ENCODE measurements at regions not wholly inside any gene's neighbourhood (a gene's known extent, or its start where the extent isn't known, plus 50 kb on each side); places are given as distances from the start of the nearest gene placed in this dataset.
"Not testable (repeated sequence)": the region's sequence is repeated elsewhere in the genome, so short reads cannot be mapped to it uniquely, and the experiment has no call there.

DNA sequence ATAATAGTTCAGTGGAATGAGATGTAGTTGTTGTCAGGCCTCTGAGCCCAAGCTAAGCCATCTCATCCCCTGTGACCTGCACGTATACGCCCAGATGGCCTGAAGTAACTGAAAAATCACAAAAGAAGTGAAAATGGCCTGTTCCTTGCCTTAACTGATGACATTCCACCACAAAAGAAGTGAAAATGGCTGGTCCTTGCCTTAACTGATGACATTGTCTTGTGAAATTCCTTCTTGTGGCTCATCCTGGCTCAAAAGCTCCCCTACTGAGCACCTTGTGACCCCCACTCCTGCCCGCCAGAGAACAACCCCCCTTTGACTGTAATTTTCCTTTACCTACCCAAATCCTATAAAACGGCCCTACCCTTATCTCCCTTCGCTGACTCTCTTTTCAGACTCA lies 361.4 kb upstream of the ARRDC3 start:
- TF ChIP-seq POLR2A, EP300 (IDR thresholded peaks at IDR 0.05): not testable (repeated sequence)
- TF ChIP-seq, protein P1, sequence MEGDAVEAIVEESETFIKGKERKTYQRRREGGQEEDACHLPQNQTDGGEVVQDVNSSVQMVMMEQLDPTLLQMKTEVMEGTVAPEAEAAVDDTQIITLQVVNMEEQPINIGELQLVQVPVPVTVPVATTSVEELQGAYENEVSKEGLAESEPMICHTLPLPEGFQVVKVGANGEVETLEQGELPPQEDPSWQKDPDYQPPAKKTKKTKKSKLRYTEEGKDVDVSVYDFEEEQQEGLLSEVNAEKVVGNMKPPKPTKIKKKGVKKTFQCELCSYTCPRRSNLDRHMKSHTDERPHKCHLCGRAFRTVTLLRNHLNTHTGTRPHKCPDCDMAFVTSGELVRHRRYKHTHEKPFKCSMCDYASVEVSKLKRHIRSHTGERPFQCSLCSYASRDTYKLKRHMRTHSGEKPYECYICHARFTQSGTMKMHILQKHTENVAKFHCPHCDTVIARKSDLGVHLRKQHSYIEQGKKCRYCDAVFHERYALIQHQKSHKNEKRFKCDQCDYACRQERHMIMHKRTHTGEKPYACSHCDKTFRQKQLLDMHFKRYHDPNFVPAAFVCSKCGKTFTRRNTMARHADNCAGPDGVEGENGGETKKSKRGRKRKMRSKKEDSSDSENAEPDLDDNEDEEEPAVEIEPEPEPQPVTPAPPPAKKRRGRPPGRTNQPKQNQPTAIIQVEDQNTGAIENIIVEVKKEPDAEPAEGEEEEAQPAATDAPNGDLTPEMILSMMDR (IDR thresholded peaks at IDR 0.05), result not testable (repeated sequence)
